ENCODE measurements at regions not wholly inside any gene's neighbourhood (a gene's known extent, or its start where the extent isn't known, plus 50 kb on each side); places are given as distances from the start of the nearest gene placed in this dataset.

GRCh38 chr13:99647596-99647985 is 146.3 kb downstream of the TM9SF2 start:
- TF ChIP-seq CTCF (IDR thresholded peaks at IDR 0.05) (no peak), POLR2A (IDR thresholded peaks at IDR 0.05) (no peak)

Data from Peyer's patch (tissue), 4 donors.